ENCODE measurements at regions not wholly inside any gene's neighbourhood (a gene's known extent, or its start where the extent isn't known, plus 50 kb on each side); places are given as distances from the start of the nearest gene placed in this dataset.

GRCh38 chr5:124962111-124962510, 215.7 kb upstream of the ZNF608 start:
- Histone ChIP-seq H3K79me2 (ENCODE audit: control insufficient read depth, insufficient read depth, low read length) (no peaks in the 10 kb centered on the region), H3K4me1 (ENCODE audit: control insufficient read depth, extremely low read depth, insufficient read depth, low read length) (no peaks in the 10 kb centered on the region), H3K27me3 (ENCODE audit: control insufficient read depth in 2 of 2, insufficient read depth in 2 of 2, low read length in 2 of 2) (no peaks in the 10 kb centered on the region), H3K9me3 (replicated peaks; ENCODE audit: control insufficient read depth, insufficient read depth, low read length) (no peaks in the 10 kb centered on the region), H3K36me3 (ENCODE audit: control insufficient read depth in 2 of 2, extremely low read depth in 1 of 2, insufficient read depth in 2 of 2, low read length in 2 of 2) (no peaks in the 10 kb centered on the region), H3K9ac (replicated peaks; ENCODE audit: extremely low read depth, insufficient read depth, low read length) (no peak overlapping the region), H3K4me2 (ENCODE audit: insufficient read depth, low read length) (no peak overlapping the region), H3K27ac (ENCODE audit: insufficient read depth, low read depth, low read length) (no peak overlapping the region), H2AFZ (ENCODE audit: low read depth, low read length) (no peak overlapping the region), H4K20me1 (replicated peaks; ENCODE audit: control insufficient read depth, extremely low read depth, insufficient read depth, low read length) (no peaks in the 10 kb centered on the region), H3K4me3 (replicated peaks in 1 of 3; ENCODE audit: insufficient read depth in 1 of 3, low read depth in 1 of 3, low read length in 3 of 3) (no peak overlapping the region), H3K9me1 (replicated peaks; ENCODE audit: control insufficient read depth, extremely low read depth, insufficient read depth, low read length) (no peaks in the 10 kb centered on the region)
- ChIA-PET POLR2A (no interaction called here), CTCF (interaction anchor here (0.7 kb wide), 1 partner anchor 13 kb away, joined by 3 read pairs; no protein-coding TSS in a partner anchor)
- TF ChIP-seq JUN (IDR thresholded peaks at IDR 0.05; ENCODE audit: borderline replicate concordance, insufficient read depth, insufficient read length, low read depth) = no peak
- no peak for TF ChIP-seq POLR2A (IDR thresholded peaks at IDR 0.05; ENCODE audit: low read depth, low read length)
- TF ChIP-seq POLR2AphosphoS5 (IDR thresholded peaks at IDR 0.05; ENCODE audit: insufficient read depth, low read depth, low read length) = no peak
- no peak for TF ChIP-seq MAX (IDR thresholded peaks at IDR 0.05; ENCODE audit: insufficient read depth, insufficient read length)
- TF ChIP-seq MYC (IDR thresholded peaks at IDR 0.05; ENCODE audit: low read depth, low read length) = no peak
- no peak for TF ChIP-seq FOS (IDR thresholded peaks at IDR 0.05; ENCODE audit: borderline replicate concordance, insufficient read depth, low read length)
- TF ChIP-seq, protein P1, sequence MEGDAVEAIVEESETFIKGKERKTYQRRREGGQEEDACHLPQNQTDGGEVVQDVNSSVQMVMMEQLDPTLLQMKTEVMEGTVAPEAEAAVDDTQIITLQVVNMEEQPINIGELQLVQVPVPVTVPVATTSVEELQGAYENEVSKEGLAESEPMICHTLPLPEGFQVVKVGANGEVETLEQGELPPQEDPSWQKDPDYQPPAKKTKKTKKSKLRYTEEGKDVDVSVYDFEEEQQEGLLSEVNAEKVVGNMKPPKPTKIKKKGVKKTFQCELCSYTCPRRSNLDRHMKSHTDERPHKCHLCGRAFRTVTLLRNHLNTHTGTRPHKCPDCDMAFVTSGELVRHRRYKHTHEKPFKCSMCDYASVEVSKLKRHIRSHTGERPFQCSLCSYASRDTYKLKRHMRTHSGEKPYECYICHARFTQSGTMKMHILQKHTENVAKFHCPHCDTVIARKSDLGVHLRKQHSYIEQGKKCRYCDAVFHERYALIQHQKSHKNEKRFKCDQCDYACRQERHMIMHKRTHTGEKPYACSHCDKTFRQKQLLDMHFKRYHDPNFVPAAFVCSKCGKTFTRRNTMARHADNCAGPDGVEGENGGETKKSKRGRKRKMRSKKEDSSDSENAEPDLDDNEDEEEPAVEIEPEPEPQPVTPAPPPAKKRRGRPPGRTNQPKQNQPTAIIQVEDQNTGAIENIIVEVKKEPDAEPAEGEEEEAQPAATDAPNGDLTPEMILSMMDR (IDR thresholded peaks at IDR 0.05; ENCODE audit: extremely low read depth in 1 of 2, insufficient read depth in 1 of 2, low read depth in 1 of 2, low read length in 2 of 2) = no peak
- no peak for TF ChIP-seq EZH2 (IDR thresholded peaks at IDR 0.05; ENCODE audit: borderline replicate concordance, low read depth, low read length, severe bottlenecking)
- no peak for TF ChIP-seq GATA2 (IDR thresholded peaks at IDR 0.05; ENCODE audit: insufficient read depth, insufficient read length, low read depth, low read length)
- BruUV-seq (replicated peaks) = no TSS peak
- FAIRE-seq (no peak), DNase-seq (ENCODE audit: low read depth, low spot score) (no peak)
- intact Hi-C loops (cut with micrococcal nuclease) = no loop called here
- dilution Hi-C loops (cut with MboI; ENCODE audit: extremely low pct_ligation_motif_present, low sequenced_read_pairs) = no loop called here

Measured in endothelial cell of umbilical vein (primary cell).